HepG2 (cell line): ENCODE measurements at regions not wholly inside any gene's neighbourhood (a gene's known extent, or its start where the extent isn't known, plus 50 kb on each side); places are given as distances from the start of the nearest gene placed in this dataset.

Experiments
- ATAC-seq: fragments of 200-7000 bp; cut with Tn5 transposase; 3 replicates; pipeline ENCODE4 v1.9.1; 2020; ENCODE audit warnings: mild to moderate bottlenecking, moderate library complexity
- BruUV-seq: library from RNA; stranded (reverse); fragments of 400-500 nt; replicated peaks from 2 replicates; lab custom pipeline; 2021; lab: Mats Ljungman, UMichigan
- CTCF ChIA-PET: fragments of 300-600 bp; formaldehyde crosslinking; extraction: SDS; loops from one replicate; lab custom pipeline; 2021; ENCODE audit warnings: low total read pairs, inconsistent platforms, low intra/inter-chr PET ratio; lab: Yijun Ruan, JAX
- POLR2A ChIA-PET: fragments of 350-600 bp; sonication (Branson Sonifier 250); formaldehyde crosslinking; loops from one replicate; lab custom pipeline; 2020; ENCODE audit warnings: antibody characterized with exemption, inconsistent platforms; lab: Yijun Ruan, JAX
- DNase-seq: peaks from one replicate; pipeline ENCODE4 v3.0.0-alpha.2; 2015; ENCODE audit warnings: low spot score
- FAIRE-seq: peaks from 3 replicates; lab custom pipeline; 2011; peaks lifted over from hg19 to GRCh38; lab: Jason Lieb, UNC
- H2AFZ ChIP-seq: one replicate; pipeline ENCODE4 v1.6.1; 2011; ENCODE audit warnings: low read length, inconsistent platforms
- H3K27ac ChIP-seq: fragments of 300-600 bp; 3 replicates; pipeline ENCODE4 v1.8.0; 2011; ENCODE audit warnings: mixed run types, mild to moderate bottlenecking, mixed read lengths, low read length, inconsistent platforms; ENCODE audit not compliant: insufficient read depth; ENCODE audit errors: extremely low read length
- H3K27me3 ChIP-seq, 2 experiments: fragments of 200-600 bp in 1 of 2; 2 replicates in 1 of 2; 3 replicates in 1 of 2; pipeline versions ENCODE4 v1.6.0 to v1.8.0; 2011; ENCODE audit warnings: low read length in 2 of 2, mild to moderate bottlenecking in 2 of 2, moderate library complexity in 2 of 2, inconsistent platforms in 1 of 2; ENCODE audit not compliant: insufficient read depth in 2 of 2, control insufficient read depth in 1 of 2
- H3K36me3 ChIP-seq, 2 experiments: fragments of 200-600 bp in 1 of 2; replicated peaks in 1 of 2; 2 replicates in 1 of 2; 3 replicates in 1 of 2; pipeline versions ENCODE4 v1.5.1 to v1.8.0; 2011; ENCODE audit warnings: low read length in 2 of 2, inconsistent platforms in 1 of 2; ENCODE audit not compliant: insufficient read depth in 2 of 2, control insufficient read depth in 1 of 2
- H3K4me1 ChIP-seq: 2 replicates; pipeline ENCODE4 v1.5.1; 2012; ENCODE audit warnings: low read length, inconsistent platforms; ENCODE audit not compliant: insufficient read depth
- H3K4me2 ChIP-seq: 2 replicates; pipeline ENCODE4 v1.6.0; 2011; ENCODE audit warnings: low read depth, low read length, inconsistent platforms
- H3K4me3 ChIP-seq, 3 experiments: fragments of 200-600 bp in 1 of 3; sonication (generic), shearing (Covaris generic) in 1 of 3; replicated peaks in 1 of 3; 2 replicates each; pipeline ENCODE4 v1.5.1; 2011 to 2016; ENCODE audit warnings: low read length in 3 of 3, inconsistent platforms in 2 of 3, low read depth in 2 of 3, mild to moderate bottlenecking in 2 of 3, control low read depth in 1 of 3, mixed read lengths in 1 of 3; ENCODE audit not compliant: insufficient read depth in 1 of 3
- H3K79me2 ChIP-seq: one replicate; pipeline ENCODE4 v1.6.1; 2011; ENCODE audit warnings: low read length, inconsistent platforms; ENCODE audit not compliant: insufficient read depth
- H3K9ac ChIP-seq: 2 replicates; pipeline ENCODE4 v1.6.0; 2011; ENCODE audit warnings: mild to moderate bottlenecking, low read depth, low read length, inconsistent platforms; ENCODE audit not compliant: insufficient read depth
- H3K9me3 ChIP-seq: 2 replicates; pipeline ENCODE4 v1.5.1; 2012; ENCODE audit warnings: mild to moderate bottlenecking, low read length
- H4K20me1 ChIP-seq: 2 replicates; pipeline ENCODE4 v1.6.0; 2011; ENCODE audit warnings: inconsistent platforms, mild to moderate bottlenecking, low read length, moderate library complexity; ENCODE audit not compliant: insufficient read depth
- MAX ChIP-seq: IDR thresholded peaks from 2 replicates; pipeline ENCODE4 v1.6.1; 2012; ENCODE audit warnings: inconsistent platforms
- PATZ1 ChIP-seq: sonication (generic); formaldehyde crosslinking; IDR thresholded peaks from 2 replicates; pipeline ENCODE4 v1.4.0; 2020; ENCODE audit warnings: missing genetic modification reagents
- ZMYM3 ChIP-seq: sonication (generic); formaldehyde crosslinking; IDR thresholded peaks from 2 replicates; pipeline ENCODE4 v1.5.1; 2020; ENCODE audit warnings: mild to moderate bottlenecking, missing genetic modification reagents
- ZNF121 ChIP-seq: sonication (generic); formaldehyde crosslinking; IDR thresholded peaks from 2 replicates; pipeline ENCODE4 v1.5.0; 2020; ENCODE audit warnings: mild to moderate bottlenecking, missing genetic modification reagents
- ZNF280D ChIP-seq: sonication (generic); formaldehyde crosslinking; IDR thresholded peaks from 2 replicates; pipeline ENCODE4 v1.5.1; 2020; ENCODE audit warnings: mild to moderate bottlenecking, missing genetic modification reagents
- ZNF343 ChIP-seq: sonication (generic); formaldehyde crosslinking; IDR thresholded peaks from 2 replicates; pipeline ENCODE4 v1.4.0; 2020; ENCODE audit warnings: mild to moderate bottlenecking, missing genetic modification reagents
- WGBS: methylation state at CpG from one replicate; pipeline ENCODE4 v1.1.6; 2017; ENCODE audit warnings: low lambda C conversion rate; 5-methylcytosine and 5-hydroxymethylcytosine counted together
- in situ Hi-C: cut with HindIII; loops from 2 replicates; pipeline ENCODE4 v1.10.0; 2017; ENCODE audit warnings: low pct_unique_long_range_greater_than_20kb; ENCODE audit not compliant: extremely low pct_ligation_motif_present
- intact Hi-C: fragments of 100-400 bp; cut with micrococcal nuclease; formaldehyde crosslinking; loops from one replicate; pipeline ENCODE4 v1.10.0; 2022; ENCODE audit not compliant: unreplicated experiment

DNA sequence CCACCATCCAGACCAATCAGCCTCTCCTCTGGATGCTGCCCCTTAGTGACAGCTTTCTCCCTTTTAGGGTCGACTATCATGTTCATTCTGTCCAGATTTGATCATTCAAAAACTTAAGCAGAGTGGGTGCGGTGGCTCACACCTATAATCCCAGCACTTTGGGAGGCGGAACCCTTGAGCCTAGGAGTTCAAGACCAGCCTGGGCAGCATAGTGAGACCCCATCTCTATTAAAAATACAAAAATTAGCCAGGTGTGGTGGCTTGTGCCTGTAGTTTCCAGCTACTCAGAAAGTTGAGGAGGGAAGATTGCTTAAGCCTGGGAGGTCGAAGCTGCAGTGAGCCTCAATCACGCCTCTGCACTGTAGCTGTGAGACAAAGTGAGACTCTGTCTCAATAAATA, 68.3 kb upstream of the ZCCHC2 start:
- FAIRE-seq, result no peak
- WGBS, result 80% methylated on average over 5 of the region's 5 CpGs
- no peaks in the 10 kb centered on the region for H4K20me1 ChIP-seq
- peaks cover 6% of the 10 kb centered on the region for H3K79me2 ChIP-seq
- no peak overlapping the region for H2AFZ ChIP-seq
- H3K4me3 ChIP-seq, result no peak overlapping the region
- no TSS peak for BruUV-seq
- CTCF ChIA-PET, result no interaction called here
- no peaks in the 10 kb centered on the region for H3K27me3 ChIP-seq
- in situ Hi-C loops, result loop anchor here (10.0 kb wide), 1 partner anchor 70 kb away; the partner anchor contains the start of gene ZCCHC2
- peaks cover 96% of the 10 kb centered on the region for H3K4me1 ChIP-seq
- TF ChIP-seq ZNF121 (CRISPR knock-in tag) (peak; percentile 92), ZNF280D (CRISPR knock-in tag) (peak; percentile 44; the same call in 1 of the 2 replicates), PATZ1 (CRISPR knock-in tag) (no peak), ZNF343 (no peak), MAX (0 out of 2 replicates have a peak, but pooled peaks have one; percentile 18), ZMYM3 (CRISPR knock-in tag) (0 out of 2 replicates have a peak, but pooled peaks have one; percentile 14)
- TF ChIP-seq, all 625 proteins: peak for 4
- Histone ChIP-seq H3K9ac (peak overlapping the region; percentile 54; the same call in 1 of the 2 replicates), H3K36me3 (no peaks in the 10 kb centered on the region), H3K4me2 (peak overlapping the region; percentile 56; the same call in 1 of the 2 replicates), H3K9me3 (no peaks in the 10 kb centered on the region), H3K27ac (peak overlapping the region; percentile 86)
- DNase-seq, result no peak
- intact Hi-C loops, result no loop called here
- no peak for ATAC-seq
- POLR2A ChIA-PET, result interaction anchor here (2.4 to 4.6 kb wide), 2 partner anchors 29 to 68 kb away, joined by 8 to 41 read pairs; partner anchors contain the start of gene ZCCHC2
